HFF-Myc (cell line): ENCODE measurements at regions not wholly inside any gene's neighbourhood (a gene's known extent, or its start where the extent isn't known, plus 50 kb on each side); places are given as distances from the start of the nearest gene placed in this dataset.

ENCODE experiments used
- DNase-seq: peaks from one replicate; pipeline ENCODE4 v3.0.0-alpha.2; 2011; ENCODE audit warnings: low read depth; ENCODE audit errors: extremely low read depth
- H3K4me3 ChIP-seq: replicated peaks from 2 replicates; pipeline ENCODE4 v1.5.1; 2011; ENCODE audit warnings: low read depth, mild to moderate bottlenecking, control low read depth, low read length
- CTCF ChIP-seq: IDR thresholded peaks from 2 replicates; pipeline ENCODE4 v1.5.1; 2012; ENCODE audit warnings: mild to moderate bottlenecking, low read depth, low read length, control low read depth; ENCODE audit errors: missing control alignments

GRCh38 chr2:137770166-137770565 is 194.1 kb upstream of the HNMT start:
- TF ChIP-seq CTCF = no peak
- no peak for DNase-seq

GRCh38 chr2:137771064-137771463 is 193.2 kb upstream of the HNMT start:
- no peak for DNase-seq
- no peak for TF ChIP-seq CTCF
- no peak overlapping the region for H3K4me3 ChIP-seq

More at GRCh38 chr2:137770166-137770565, 194.1 kb upstream of the HNMT start:
- H3K4me3 ChIP-seq = no peak overlapping the region

- TF ChIP-seq CTCF = no peak
- H3K4me3 ChIP-seq = no peak overlapping the region
- DNase-seq = no peak
These were observed 191.8 kb upstream of the HNMT start for GRCh38 chr2:137772451-137772850.

- H3K4me3 ChIP-seq = no peak overlapping the region
These were observed 188.7 kb upstream of the HNMT start for GRCh38 chr2:137775529-137775928.

GRCh38 chr2:137776697-137777096 is 187.6 kb upstream of the HNMT start:
- no peak overlapping the region for H3K4me3 ChIP-seq
- TF ChIP-seq CTCF = no peak
- DNase-seq = no peak

More at GRCh38 chr2:137775529-137775928, 188.7 kb upstream of the HNMT start:
- TF ChIP-seq CTCF = no peak
- DNase-seq = no peak

GRCh38 chr2:137797641-137798040 is 166.6 kb upstream of the HNMT start:
- no peak for TF ChIP-seq CTCF
- no peak for DNase-seq
- H3K4me3 ChIP-seq = no peak overlapping the region

GRCh38 chr2:137799600-137799999 is 164.7 kb upstream of the HNMT start:
- no peak for DNase-seq
- no peak overlapping the region for H3K4me3 ChIP-seq
- no peak for TF ChIP-seq CTCF
